B cell (primary cell): ENCODE measurements at regions not wholly inside any gene's neighbourhood (a gene's known extent, or its start where the extent isn't known, plus 50 kb on each side); places are given as distances from the start of the nearest gene placed in this dataset.

Experiments
- ATAC-seq: fragments of 200-7000 bp; cut with Tn5 transposase; one replicate; pipeline ENCODE4 v1.10.0; 2021; ENCODE audit warnings: low read depth, mild to moderate bottlenecking, moderate number of reproducible peaks, moderate library complexity
- CTCF ChIA-PET: fragments of 350-600 bp; sonication (Branson Sonifier 250); formaldehyde crosslinking; loops from one replicate; lab custom pipeline; 2021; ENCODE audit warnings: antibody characterized with exemption, inconsistent platforms; lab: Charles Lee
- POLR2A ChIA-PET: fragments of 350-600 bp; sonication (Branson Sonifier 250); formaldehyde crosslinking; loops from one replicate; lab custom pipeline; 2021; ENCODE audit warnings: antibody characterized with exemption; lab: Charles Lee
- DNase-seq: peaks from one replicate; pipeline ENCODE4 v3.0.0; 2013
- H2AFZ ChIP-seq: 2 replicates; pipeline ENCODE4 v1.6.1; 2012; ENCODE audit warnings: mild to moderate bottlenecking, low read depth, low read length; ENCODE audit not compliant: insufficient read depth, poor library complexity, severe bottlenecking
- H3K27ac ChIP-seq, 2 donors: 1 replicate in 1 of 2; 2 replicates in 1 of 2; pipeline ENCODE4 v1.5.1; 2012 to 2013; ENCODE audit warnings: low read length in 2 of 2, mild to moderate bottlenecking in 2 of 2, moderate library complexity in 1 of 2
- H3K27me3 ChIP-seq, 4 experiments: fragments of 200-600 bp in 1 of 4; sonication (generic) in 1 of 4; replicated peaks in 1 of 4; 1 replicate in 2 of 4; 2 replicates in 2 of 4; pipeline versions ENCODE4 v1.6.1 to v1.7.0; 2013 to 2016; ENCODE audit warnings: low read length in 3 of 4, mild to moderate bottlenecking in 2 of 4, mixed read lengths in 1 of 4, moderate library complexity in 1 of 4; ENCODE audit not compliant: insufficient read depth in 4 of 4, control insufficient read depth in 3 of 4; ENCODE audit errors: control extremely low read depth in 1 of 4
- H3K36me3 ChIP-seq, 2 experiments: replicated peaks in 1 of 2; 1 replicate in 1 of 2; 2 replicates in 1 of 2; pipeline versions ENCODE4 v1.6.1 to v1.7.1; 2013; ENCODE audit warnings: low read length in 1 of 2; ENCODE audit not compliant: insufficient read depth in 2 of 2, control insufficient read depth in 1 of 2; ENCODE audit errors: control extremely low read depth in 1 of 2, extremely low read depth in 1 of 2
- H3K4me1 ChIP-seq, 2 donors: fragments of 200-600 bp in 1 of 2; sonication (generic) in 1 of 2; 1 replicate in 1 of 2; 2 replicates in 1 of 2; pipeline versions ENCODE4 v1.5.1 to v1.6.1; 2013 to 2017; ENCODE audit warnings: low read length in 2 of 2; ENCODE audit not compliant: control insufficient read depth in 2 of 2, insufficient read depth in 2 of 2
- H3K4me2 ChIP-seq: replicated peaks from 2 replicates; pipeline ENCODE3; 2012; ENCODE audit warnings: mild to moderate bottlenecking, low read depth, low read length; ENCODE audit not compliant: poor library complexity, severe bottlenecking
- H3K4me3 ChIP-seq, 5 experiments: fragments of 200-600 bp in 1 of 5; sonication (generic) in 1 of 5; 1 replicate in 3 of 5; 2 replicates in 2 of 5; pipeline versions ENCODE4 v1.5.1 to v1.7.0; 2011 to 2016; ENCODE audit warnings: low read length in 4 of 5, mild to moderate bottlenecking in 4 of 5, low read depth in 2 of 5, control low read depth in 1 of 5, moderate library complexity in 1 of 5; ENCODE audit not compliant: insufficient read depth in 1 of 5; ENCODE audit errors: control extremely low read depth in 1 of 5, extremely low read depth in 1 of 5
- H3K79me2 ChIP-seq: fragments of 200-600 bp; sonication (generic); one replicate; pipeline ENCODE4 v1.6.0; 2016; ENCODE audit warnings: low read length; ENCODE audit not compliant: control insufficient read depth, insufficient read depth
- H3K9ac ChIP-seq: fragments of 200-600 bp; sonication (generic); 2 replicates; pipeline ENCODE4 v1.6.1; 2017; ENCODE audit warnings: mild to moderate bottlenecking, low read length, moderate library complexity
- H3K9me3 ChIP-seq, 3 donors: one replicate each; pipeline versions ENCODE4 v1.6.1 to v1.7.1; 2013; ENCODE audit warnings: low read length in 2 of 3; ENCODE audit not compliant: control insufficient read depth in 2 of 3, insufficient read depth in 1 of 3; ENCODE audit errors: control extremely low read depth in 1 of 3
- H4K20me1 ChIP-seq: 2 replicates; pipeline ENCODE4 v1.6.0; 2012; ENCODE audit warnings: mild to moderate bottlenecking, low read length; ENCODE audit not compliant: insufficient read depth, control insufficient read depth, poor library complexity, severe bottlenecking
- H3K27ac Mint-ChIP-seq: one replicate; pipeline ENCODE4 v1.8.0; 2021; ENCODE audit warnings: mixed read lengths
- H3K27me3 Mint-ChIP-seq: one replicate; pipeline ENCODE4 v1.8.0; 2021; ENCODE audit warnings: mixed read lengths
- H3K4me1 Mint-ChIP-seq: one replicate; pipeline ENCODE4 v1.8.0; 2021; ENCODE audit warnings: mixed read lengths
- H3K4me3 Mint-ChIP-seq: one replicate; pipeline ENCODE4 v1.8.0; 2021; ENCODE audit warnings: mixed read lengths
- H3K9me3 Mint-ChIP-seq: one replicate; pipeline ENCODE4 v1.8.0; 2022; ENCODE audit warnings: mixed read lengths; ENCODE audit not compliant: insufficient read depth
- EZH2 ChIP-seq: IDR thresholded peaks from 2 replicates; pipeline ENCODE4 v1.6.1; 2012; ENCODE audit warnings: borderline replicate concordance, low read depth, mild to moderate bottlenecking, moderate library complexity, low read length; ENCODE audit not compliant: insufficient read depth, poor library complexity, severe bottlenecking
- WGBS: methylation state at CpG from one replicate; pipeline ENCODE4 v1.1.5; 2013; ENCODE audit warnings: missing lambda C conversion rate; ENCODE audit not compliant: insufficient coverage; 5-methylcytosine and 5-hydroxymethylcytosine counted together
- intact Hi-C: fragments of 100-400 bp; cut with micrococcal nuclease; formaldehyde crosslinking; loops from one replicate; pipeline ENCODE4 v1.10.0; 2022
- TF ChIP-seq, protein P1 (sequence below): fragments of 200-600 bp; IDR thresholded peaks from one replicate; pipeline ENCODE4 v1.8.0; 2022; ENCODE audit warnings: antibody characterized with exemption, mild to moderate bottlenecking

DNA sequence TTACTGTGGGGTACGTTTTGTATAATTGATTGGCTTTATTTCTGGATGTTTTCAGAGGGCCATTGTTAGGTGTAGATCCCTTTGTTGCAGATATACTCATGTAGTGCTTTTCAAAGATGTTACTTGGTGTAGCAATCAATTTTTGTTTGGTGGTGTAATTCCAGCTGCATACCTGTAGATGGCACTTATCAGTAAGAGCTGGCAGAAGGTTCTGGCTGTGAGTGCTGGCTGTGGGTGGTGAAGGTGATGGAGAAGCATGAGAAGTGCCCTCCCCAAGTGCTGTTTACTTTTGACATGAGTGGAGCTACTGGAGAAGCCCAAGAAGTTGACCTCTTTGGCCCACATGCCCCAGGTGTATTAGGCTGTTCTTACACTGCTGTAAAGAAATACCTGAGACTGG is 1074.9 kb downstream of the FAM181B start:
- H2AFZ ChIP-seq = no peak overlapping the region
- Mint-ChIP-seq H3K27me3 (no peaks in the 10 kb centered on the region), H3K4me3 (no peak overlapping the region), H3K27ac (no peak overlapping the region), H3K4me1 (no peaks in the 10 kb centered on the region), H3K9me3 (peaks cover 7% of the 10 kb centered on the region)
- H3K4me1 ChIP-seq = no peaks in the 10 kb centered on the region
- DNase-seq (no peak), ATAC-seq (no peak)
- H3K4me2 ChIP-seq = no peak overlapping the region
- ChIA-PET CTCF (interaction anchor here (1.0 kb wide), 1 partner anchor 16 kb away, joined by 5 read pairs; no protein-coding TSS in a partner anchor), POLR2A (no interaction called here)
- no peak overlapping the region for H3K4me3 ChIP-seq
- H4K20me1 ChIP-seq = no peaks in the 10 kb centered on the region
- H3K27me3 ChIP-seq = no peaks in the 10 kb centered on the region
- intact Hi-C loops = no loop called here
- peaks cover 0 to 2% (median 0%) of the 10 kb centered on the region in 3 donors for H3K9me3 ChIP-seq
- no peak overlapping the region for H3K27ac ChIP-seq
- H3K9ac ChIP-seq = no peak overlapping the region
- no peaks in the 10 kb centered on the region for H3K36me3 ChIP-seq
- no CpG with 5 or more reads among the region's 1 CpG for WGBS
- TF ChIP-seq, protein P1, sequence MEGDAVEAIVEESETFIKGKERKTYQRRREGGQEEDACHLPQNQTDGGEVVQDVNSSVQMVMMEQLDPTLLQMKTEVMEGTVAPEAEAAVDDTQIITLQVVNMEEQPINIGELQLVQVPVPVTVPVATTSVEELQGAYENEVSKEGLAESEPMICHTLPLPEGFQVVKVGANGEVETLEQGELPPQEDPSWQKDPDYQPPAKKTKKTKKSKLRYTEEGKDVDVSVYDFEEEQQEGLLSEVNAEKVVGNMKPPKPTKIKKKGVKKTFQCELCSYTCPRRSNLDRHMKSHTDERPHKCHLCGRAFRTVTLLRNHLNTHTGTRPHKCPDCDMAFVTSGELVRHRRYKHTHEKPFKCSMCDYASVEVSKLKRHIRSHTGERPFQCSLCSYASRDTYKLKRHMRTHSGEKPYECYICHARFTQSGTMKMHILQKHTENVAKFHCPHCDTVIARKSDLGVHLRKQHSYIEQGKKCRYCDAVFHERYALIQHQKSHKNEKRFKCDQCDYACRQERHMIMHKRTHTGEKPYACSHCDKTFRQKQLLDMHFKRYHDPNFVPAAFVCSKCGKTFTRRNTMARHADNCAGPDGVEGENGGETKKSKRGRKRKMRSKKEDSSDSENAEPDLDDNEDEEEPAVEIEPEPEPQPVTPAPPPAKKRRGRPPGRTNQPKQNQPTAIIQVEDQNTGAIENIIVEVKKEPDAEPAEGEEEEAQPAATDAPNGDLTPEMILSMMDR = peak; percentile 39
- TF ChIP-seq EZH2 = no peak
- H3K79me2 ChIP-seq = no peaks in the 10 kb centered on the region

DNA sequence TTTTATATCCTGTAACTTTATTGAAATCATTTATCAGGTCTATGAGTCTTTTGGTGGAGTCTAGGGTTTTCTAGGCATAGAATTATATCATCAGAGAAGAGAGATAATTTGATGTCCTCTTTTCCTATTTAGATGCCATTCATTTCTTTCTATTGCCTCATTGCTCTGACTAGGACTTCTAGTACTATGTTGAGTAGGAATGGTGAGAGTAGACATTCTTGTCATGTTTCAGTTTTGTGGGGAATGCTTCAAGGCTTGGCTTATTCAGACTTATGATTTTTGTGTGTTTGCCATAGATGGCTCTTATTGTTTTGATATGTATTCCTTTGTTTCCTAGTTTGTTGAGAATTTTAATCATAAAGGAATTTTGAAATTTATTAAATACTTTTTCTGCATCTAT is 1078.3 kb downstream of the FAM181B start:
- no peak for TF ChIP-seq EZH2
- TF ChIP-seq, protein P1 = no peak
- Mint-ChIP-seq H3K4me1 (no peaks in the 10 kb centered on the region), H3K4me3 (no peak overlapping the region), H3K27ac (no peak overlapping the region), H3K27me3 (no peaks in the 10 kb centered on the region), H3K9me3 (peaks cover 7% of the 10 kb centered on the region)
- DNase-seq = no peak
- Histone ChIP-seq H3K27me3 (no peaks in the 10 kb centered on the region), H3K9me3 (peaks cover 0 to 2% (median 0%) of the 10 kb centered on the region in 3 donors), H3K27ac (no peak overlapping the region), H3K4me2 (no peak overlapping the region), H3K4me3 (no peak overlapping the region), H3K9ac (no peak overlapping the region), H4K20me1 (no peaks in the 10 kb centered on the region), H3K79me2 (no peaks in the 10 kb centered on the region), H3K4me1 (no peaks in the 10 kb centered on the region), H2AFZ (no peak overlapping the region), H3K36me3 (no peaks in the 10 kb centered on the region)
- intact Hi-C loops = no loop called here
- POLR2A ChIA-PET = no interaction called here
- CTCF ChIA-PET = no interaction called here
- ATAC-seq = no peak
